GM21360 (cell line): ENCODE measurements at regions not wholly inside any gene's neighbourhood (a gene's known extent, or its start where the extent isn't known, plus 50 kb on each side); places are given as distances from the start of the nearest gene placed in this dataset.
"Not testable (repeated sequence)": the region's sequence is repeated elsewhere in the genome, so short reads cannot be mapped to it uniquely, and the experiment has no call there.

Experiments
- ATAC-seq: cut with Tn5 transposase; IDR thresholded peaks from one replicate; pipeline ENCODE4 v1.9.1; 2021; ENCODE audit warnings: mild to moderate bottlenecking, moderate library complexity; ENCODE audit not compliant: unreplicated experiment

GRCh38 chr5:62082370-62082801 lies 223.6 kb upstream of the KIF2A start:
- ATAC-seq = no peak

- no peak for ATAC-seq
Observed at GRCh38 chr5:62083247-62083646, 222.8 kb upstream of the KIF2A start.

GRCh38 chr5:62083661-62084060 lies 222.3 kb upstream of the KIF2A start:
- ATAC-seq = no peak

GRCh38 chr5:62084391-62084790 lies 221.6 kb upstream of the KIF2A start:
- ATAC-seq = no peak

GRCh38 chr5:62090953-62091352 lies 215.1 kb upstream of the KIF2A start:
- no peak for ATAC-seq

- no peak for ATAC-seq
Observed at GRCh38 chr5:62093411-62093810, 212.6 kb upstream of the KIF2A start.

- no peak for ATAC-seq
Observed at GRCh38 chr5:62093976-62094375, 212.0 kb upstream of the KIF2A start.

- no peak for ATAC-seq
Observed at GRCh38 chr5:62097361-62097760, 208.6 kb upstream of the KIF2A start.

GRCh38 chr5:62100201-62100600 lies 205.8 kb upstream of the KIF2A start:
- no peak for ATAC-seq

GRCh38 chr5:62103863-62104262 lies 202.1 kb upstream of the KIF2A start:
- not testable (repeated sequence) for ATAC-seq

GRCh38 chr5:62111428-62111827 lies 194.6 kb upstream of the KIF2A start:
- no peak for ATAC-seq

GRCh38 chr5:62112689-62113228 lies 193.2 kb upstream of the KIF2A start:
- ATAC-seq = no peak

- ATAC-seq = no peak
Observed at GRCh38 chr5:62115014-62115413, 191.0 kb upstream of the KIF2A start.

- ATAC-seq = no peak
Observed at GRCh38 chr5:62124266-62124665, 181.7 kb upstream of the KIF2A start.

- ATAC-seq = no peak
Observed at GRCh38 chr5:62126090-62126489, 179.9 kb upstream of the KIF2A start.

GRCh38 chr5:62127098-62127736 lies 178.8 kb upstream of the KIF2A start:
- ATAC-seq = no peak

GRCh38 chr5:62130107-62130506 lies 175.9 kb upstream of the KIF2A start:
- no peak for ATAC-seq

- ATAC-seq = no peak
Observed at GRCh38 chr5:62132276-62132675, 173.7 kb upstream of the KIF2A start.

- no peak for ATAC-seq
Observed at GRCh38 chr5:62133426-62133825, 172.6 kb upstream of the KIF2A start.

- no peak for ATAC-seq
Observed at GRCh38 chr5:62134811-62135210, 171.2 kb upstream of the KIF2A start.

GRCh38 chr5:62137628-62138027 lies 168.4 kb upstream of the KIF2A start:
- no peak for ATAC-seq

GRCh38 chr5:62138607-62139006 lies 167.4 kb upstream of the KIF2A start:
- no peak for ATAC-seq

- no peak for ATAC-seq
Observed at GRCh38 chr5:62139741-62140140, 166.3 kb upstream of the KIF2A start.
